Panc1 (cell line): ENCODE measurements at regions not wholly inside any gene's neighbourhood (a gene's known extent, or its start where the extent isn't known, plus 50 kb on each side); places are given as distances from the start of the nearest gene placed in this dataset.

Experiments
- CTCF ChIP-seq: fragments of 450-650 bp; IDR thresholded peaks from 2 replicates; pipeline ENCODE4 v1.5.1; 2017; ENCODE audit warnings: mild to moderate bottlenecking
- REST ChIP-seq, 2 experiments: IDR thresholded peaks; 2 replicates each; pipeline ENCODE4 v1.6.1; 2011 to 2012; ENCODE audit warnings: low read depth in 2 of 2, control low read depth in 1 of 2, low read length in 1 of 2, mild to moderate bottlenecking in 1 of 2, moderate library complexity in 1 of 2; ENCODE audit not compliant: insufficient read depth in 1 of 2
- SIN3A ChIP-seq: IDR thresholded peaks from 2 replicates; pipeline ENCODE4 v1.6.1; 2012; ENCODE audit warnings: low read depth, mild to moderate bottlenecking, low read length, moderate library complexity, borderline replicate concordance; ENCODE audit not compliant: insufficient read depth

- TF ChIP-seq CTCF (no peak), REST (IDR thresholded peaks at IDR 0.05; ENCODE audit: insufficient read depth in 1 of 2, low read depth in 2 of 2, low read length in 1 of 2) (no peak), SIN3A (no peak)
Observed at GRCh38 chr19:34844277-34844676, 71.3 kb upstream of the ZNF599 start.
